K562 (cell line): ENCODE measurements at regions not wholly inside any gene's neighbourhood (a gene's known extent, or its start where the extent isn't known, plus 50 kb on each side); places are given as distances from the start of the nearest gene placed in this dataset.

ENCODE experiments used
- ATAC-seq: fragments of 200-7000 bp; cut with Tn5 transposase; 3 replicates; pipeline ENCODE4 v1.9.1; 2020; ENCODE audit warnings: moderate library complexity
- BruUV-seq: library from RNA; stranded (reverse); fragments of 400-500 nt; replicated peaks from 2 replicates; lab custom pipeline; 2021; lab: Mats Ljungman, UMichigan
- CTCF ChIA-PET: fragments of 300-600 bp; formaldehyde crosslinking; extraction: SDS; loops from one replicate; lab custom pipeline; 2021; ENCODE audit warnings: low intra/inter-chr PET ratio; lab: Yijun Ruan, JAX
- POLR2A ChIA-PET: fragments of 300-600, 350-650 bp; sonication (Branson Sonifier 250); formaldehyde crosslinking; extraction: SDS; loops from one replicate; lab custom pipeline; 2021; ENCODE audit warnings: antibody characterized with exemption, inconsistent platforms; lab: Yijun Ruan, JAX
- DNase-seq, 4 experiments: peaks; one replicate each; pipeline versions ENCODE4 v3.0.0 to v3.0.0-alpha.2; 2011 to 2018; ENCODE audit warnings: low spot score in 3 of 4, mixed read lengths in 3 of 4; ENCODE audit errors: extremely low read depth in 1 of 4
- FAIRE-seq: peaks from 2 replicates; lab custom pipeline; 2011; peaks lifted over from hg19 to GRCh38; lab: Jason Lieb, UNC
- H2AFZ ChIP-seq: 2 replicates; pipeline ENCODE4 v1.6.0; 2011; ENCODE audit warnings: low read depth, low read length, control low read depth, inconsistent platforms
- H3K27ac ChIP-seq: fragments of 200-600 bp; 3 replicates; pipeline ENCODE4 v1.8.0; 2011; ENCODE audit warnings: low read depth, mild to moderate bottlenecking, control low read depth, inconsistent platforms, low read length, moderate library complexity, mixed read lengths; ENCODE audit errors: extremely low read depth
- H3K27me3 ChIP-seq, 2 experiments: fragments of 300-600 bp in 1 of 2; 2 replicates in 1 of 2; 3 replicates in 1 of 2; pipeline versions ENCODE4 v1.6.0 to v1.8.0; 2011; ENCODE audit warnings: inconsistent platforms in 2 of 2, low read length in 2 of 2, mild to moderate bottlenecking in 1 of 2, mixed read lengths in 1 of 2, moderate library complexity in 1 of 2; ENCODE audit not compliant: control insufficient read depth in 2 of 2, insufficient read depth in 2 of 2
- H3K36me3 ChIP-seq: fragments of 300-600 bp; 3 replicates; pipeline ENCODE4 v1.8.0; 2011; ENCODE audit warnings: mild to moderate bottlenecking, low read length, inconsistent platforms; ENCODE audit not compliant: control insufficient read depth, insufficient read depth
- H3K4me1 ChIP-seq, 2 experiments: fragments of 200-600 bp in 1 of 2; replicated peaks in 1 of 2; 2 replicates in 1 of 2; 3 replicates in 1 of 2; pipeline versions ENCODE4 v1.5.1 to v1.8.0; 2011; ENCODE audit warnings: inconsistent platforms in 2 of 2, low read length in 2 of 2, mild to moderate bottlenecking in 1 of 2, mixed read lengths in 1 of 2, moderate library complexity in 1 of 2; ENCODE audit not compliant: control insufficient read depth in 2 of 2, insufficient read depth in 2 of 2
- H3K4me2 ChIP-seq: 2 replicates; pipeline ENCODE4 v1.6.1; 2011; ENCODE audit warnings: low read length, control low read depth, inconsistent platforms, mixed read lengths; ENCODE audit not compliant: insufficient read depth
- H3K4me3 ChIP-seq: fragments of 200-600 bp; sonication (generic), shearing (Covaris generic); 2 replicates; pipeline ENCODE4 v1.5.1; 2016; ENCODE audit warnings: control low read depth, inconsistent platforms
- H3K79me2 ChIP-seq: fragments of 200-600 bp; 3 replicates; pipeline ENCODE4 v1.8.0; 2011; ENCODE audit warnings: low read length, inconsistent platforms; ENCODE audit not compliant: control insufficient read depth, insufficient read depth
- H3K9ac ChIP-seq, 2 experiments: 2 replicates each; pipeline versions ENCODE4 v1.6.0 to v1.6.1; 2011; ENCODE audit warnings: low read depth in 2 of 2, low read length in 2 of 2, control low read depth in 1 of 2, inconsistent platforms in 1 of 2, mild to moderate bottlenecking in 1 of 2, mixed read lengths in 1 of 2; ENCODE audit not compliant: insufficient read depth in 1 of 2
- H3K9me1 ChIP-seq: one replicate; pipeline ENCODE4 v1.6.0; 2011; ENCODE audit warnings: inconsistent platforms, mild to moderate bottlenecking, low read length, moderate library complexity; ENCODE audit not compliant: control insufficient read depth, insufficient read depth
- H3K9me3 ChIP-seq: replicated peaks from 2 replicates; pipeline ENCODE4 v1.5.1; 2011; ENCODE audit warnings: low read depth, low read length, inconsistent platforms; ENCODE audit not compliant: control insufficient read depth, insufficient read depth
- H4K20me1 ChIP-seq: replicated peaks from 2 replicates; pipeline ENCODE4 v1.6.1; 2011; ENCODE audit warnings: low read length, inconsistent platforms, mixed read lengths; ENCODE audit not compliant: control insufficient read depth, insufficient read depth
- L3MBTL2 ChIP-seq: fragments of 450-650 bp; IDR thresholded peaks from 2 replicates; pipeline ENCODE4 v1.6.1; 2016; ENCODE audit warnings: mild to moderate bottlenecking, moderate library complexity
- SPI1 ChIP-seq: IDR thresholded peaks from 2 replicates; pipeline ENCODE4 v1.6.1; 2011; ENCODE audit warnings: low read depth, low read length, control low read depth, borderline replicate concordance
- WGBS: fragments of 100-300 bp; shearing (Covaris generic); methylation state at CpG from one replicate; pipeline ENCODE4 v1.1.6; 2016; ENCODE audit warnings: low coverage, mixed read lengths; ENCODE audit not compliant: insufficient coverage; ENCODE audit errors: missing lambda C conversion rate; 5-methylcytosine and 5-hydroxymethylcytosine counted together
- in situ Hi-C: fragments of 300-500 bp; cut with MboI; formaldehyde crosslinking; loops from 4 replicates; pipeline ENCODE4 v1.15.0; 2018; ENCODE audit warnings: inconsistent platforms, mixed read lengths
- intact Hi-C: fragments of 100-400 bp; cut with micrococcal nuclease; formaldehyde crosslinking; loops from 2 replicates; pipeline ENCODE4 v1.14.2; 2022
- TF ChIP-seq, protein P1 (sequence below): IDR thresholded peaks from 2 replicates; pipeline ENCODE4 v1.6.1; 2011; ENCODE audit warnings: borderline replicate concordance, low read depth, mild to moderate bottlenecking, moderate library complexity, low read length; ENCODE audit not compliant: insufficient read depth, poor library complexity, severe bottlenecking

DNA sequence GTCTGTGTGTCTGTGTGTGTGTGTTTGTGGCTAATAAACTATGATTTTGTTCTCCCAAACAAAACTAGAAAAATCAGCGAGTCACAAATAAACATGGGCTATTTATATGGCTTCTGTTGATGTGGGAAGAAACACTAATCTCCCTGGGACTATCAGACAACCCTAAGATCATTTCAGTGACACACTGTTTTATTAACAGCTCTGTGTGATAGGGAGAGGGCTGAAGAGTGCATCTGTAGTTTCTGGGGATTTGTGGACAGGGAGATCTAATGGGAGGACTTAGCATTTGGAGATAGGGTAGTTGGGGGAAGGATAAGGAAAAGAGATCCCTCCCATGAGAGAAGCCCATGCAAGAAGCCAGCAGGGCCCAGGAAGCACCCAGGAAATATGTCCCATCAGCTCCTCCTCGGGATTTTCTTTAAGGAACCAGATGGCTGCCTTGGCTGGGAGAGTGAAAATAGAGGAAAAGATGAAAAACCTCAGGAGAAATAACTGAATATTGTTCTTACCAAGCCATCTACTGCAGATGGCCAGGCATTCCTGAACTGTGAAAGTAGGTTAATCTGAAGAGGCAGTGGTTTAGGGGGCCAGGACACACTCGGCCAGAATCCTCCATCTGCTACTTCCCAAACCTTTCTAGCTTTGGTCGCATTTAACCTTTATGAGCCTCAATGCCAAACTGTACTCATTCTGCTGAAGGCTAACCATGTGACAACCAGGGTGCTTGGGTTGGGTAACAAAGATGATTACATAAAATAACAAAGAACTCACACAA, 253.4 kb downstream of the BTG1 start:
- 5% methylated on average over 4 of the region's 4 CpGs for WGBS
- no peaks in the 10 kb centered on the region for H3K36me3 ChIP-seq
- H4K20me1 ChIP-seq: no peaks in the 10 kb centered on the region
- no peak overlapping the region for H3K9ac ChIP-seq
- H2AFZ ChIP-seq: 0 out of 2 replicates have a peak overlapping the region, but pooled peaks have one; percentile 16
- no peak overlapping the region for H3K4me2 ChIP-seq
- no peaks in the 10 kb centered on the region for H3K9me3 ChIP-seq
- H3K27ac ChIP-seq: no peak overlapping the region
- ChIA-PET POLR2A (interaction anchor here (1.0 to 2.7 kb wide), 3 partner anchors 9 to 253 kb away, joined by 3 to 6 read pairs (median 3); partner anchors contain the start of gene BTG1), CTCF (no interaction called here)
- no peaks in the 10 kb centered on the region for H3K79me2 ChIP-seq
- peaks cover 0 to 5% of the 10 kb centered on the region in 2 experiments; a peak in 1 of 5 replicates for H3K4me1 ChIP-seq
- intact Hi-C loops (no loop called here), in situ Hi-C loops (no loop called here)
- TF ChIP-seq L3MBTL2 (no peak), SPI1 (no peak)
- TF ChIP-seq, protein P1, sequence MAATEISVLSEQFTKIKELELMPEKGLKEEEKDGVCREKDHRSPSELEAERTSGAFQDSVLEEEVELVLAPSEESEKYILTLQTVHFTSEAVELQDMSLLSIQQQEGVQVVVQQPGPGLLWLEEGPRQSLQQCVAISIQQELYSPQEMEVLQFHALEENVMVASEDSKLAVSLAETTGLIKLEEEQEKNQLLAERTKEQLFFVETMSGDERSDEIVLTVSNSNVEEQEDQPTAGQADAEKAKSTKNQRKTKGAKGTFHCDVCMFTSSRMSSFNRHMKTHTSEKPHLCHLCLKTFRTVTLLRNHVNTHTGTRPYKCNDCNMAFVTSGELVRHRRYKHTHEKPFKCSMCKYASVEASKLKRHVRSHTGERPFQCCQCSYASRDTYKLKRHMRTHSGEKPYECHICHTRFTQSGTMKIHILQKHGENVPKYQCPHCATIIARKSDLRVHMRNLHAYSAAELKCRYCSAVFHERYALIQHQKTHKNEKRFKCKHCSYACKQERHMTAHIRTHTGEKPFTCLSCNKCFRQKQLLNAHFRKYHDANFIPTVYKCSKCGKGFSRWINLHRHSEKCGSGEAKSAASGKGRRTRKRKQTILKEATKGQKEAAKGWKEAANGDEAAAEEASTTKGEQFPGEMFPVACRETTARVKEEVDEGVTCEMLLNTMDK: no peak
- 0 out of 5 replicates have a peak, but pooled peaks cover 0 to 3% of the 10 kb centered on the region in 2 experiments for H3K27me3 ChIP-seq
- BruUV-seq: no TSS peak
- H3K9me1 ChIP-seq: no peaks in the 10 kb centered on the region
- DNase-seq (no peak), ATAC-seq (no peak; the same call in 2 of the 3 replicates), FAIRE-seq (no peak)
- no peak overlapping the region for H3K4me3 ChIP-seq
